LNCAP (cell line): ENCODE measurements at regions not wholly inside any gene's neighbourhood (a gene's known extent, or its start where the extent isn't known, plus 50 kb on each side); places are given as distances from the start of the nearest gene placed in this dataset.

Experiments used
- TF ChIP-seq, protein P1 (sequence below): fragments of 450-650 bp; IDR thresholded peaks from 2 replicates; pipeline ENCODE4 v1.5.1; 2017; ENCODE audit warnings: mild to moderate bottlenecking

DNA sequence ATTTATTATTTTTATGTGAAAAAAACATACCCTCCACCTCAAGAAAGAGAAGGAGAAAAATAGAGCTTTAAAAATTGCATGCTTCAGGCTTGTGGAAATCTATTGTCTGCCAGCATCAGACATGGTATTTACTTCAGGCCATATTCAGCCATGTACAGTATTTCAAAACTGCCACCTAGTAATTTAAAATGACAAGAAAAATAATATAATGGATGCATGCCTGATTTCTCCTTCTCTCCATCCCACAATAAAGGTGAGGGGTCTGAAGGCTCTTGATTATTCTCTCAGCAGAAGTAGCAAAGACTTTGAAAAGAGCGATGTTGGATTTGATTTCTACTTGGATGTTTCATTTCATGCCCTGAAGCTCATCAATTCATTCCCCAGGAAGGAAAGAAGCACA is 250.7 kb downstream of the TBC1D4 start:
- TF ChIP-seq, protein P1, sequence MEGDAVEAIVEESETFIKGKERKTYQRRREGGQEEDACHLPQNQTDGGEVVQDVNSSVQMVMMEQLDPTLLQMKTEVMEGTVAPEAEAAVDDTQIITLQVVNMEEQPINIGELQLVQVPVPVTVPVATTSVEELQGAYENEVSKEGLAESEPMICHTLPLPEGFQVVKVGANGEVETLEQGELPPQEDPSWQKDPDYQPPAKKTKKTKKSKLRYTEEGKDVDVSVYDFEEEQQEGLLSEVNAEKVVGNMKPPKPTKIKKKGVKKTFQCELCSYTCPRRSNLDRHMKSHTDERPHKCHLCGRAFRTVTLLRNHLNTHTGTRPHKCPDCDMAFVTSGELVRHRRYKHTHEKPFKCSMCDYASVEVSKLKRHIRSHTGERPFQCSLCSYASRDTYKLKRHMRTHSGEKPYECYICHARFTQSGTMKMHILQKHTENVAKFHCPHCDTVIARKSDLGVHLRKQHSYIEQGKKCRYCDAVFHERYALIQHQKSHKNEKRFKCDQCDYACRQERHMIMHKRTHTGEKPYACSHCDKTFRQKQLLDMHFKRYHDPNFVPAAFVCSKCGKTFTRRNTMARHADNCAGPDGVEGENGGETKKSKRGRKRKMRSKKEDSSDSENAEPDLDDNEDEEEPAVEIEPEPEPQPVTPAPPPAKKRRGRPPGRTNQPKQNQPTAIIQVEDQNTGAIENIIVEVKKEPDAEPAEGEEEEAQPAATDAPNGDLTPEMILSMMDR = no peak

DNA sequence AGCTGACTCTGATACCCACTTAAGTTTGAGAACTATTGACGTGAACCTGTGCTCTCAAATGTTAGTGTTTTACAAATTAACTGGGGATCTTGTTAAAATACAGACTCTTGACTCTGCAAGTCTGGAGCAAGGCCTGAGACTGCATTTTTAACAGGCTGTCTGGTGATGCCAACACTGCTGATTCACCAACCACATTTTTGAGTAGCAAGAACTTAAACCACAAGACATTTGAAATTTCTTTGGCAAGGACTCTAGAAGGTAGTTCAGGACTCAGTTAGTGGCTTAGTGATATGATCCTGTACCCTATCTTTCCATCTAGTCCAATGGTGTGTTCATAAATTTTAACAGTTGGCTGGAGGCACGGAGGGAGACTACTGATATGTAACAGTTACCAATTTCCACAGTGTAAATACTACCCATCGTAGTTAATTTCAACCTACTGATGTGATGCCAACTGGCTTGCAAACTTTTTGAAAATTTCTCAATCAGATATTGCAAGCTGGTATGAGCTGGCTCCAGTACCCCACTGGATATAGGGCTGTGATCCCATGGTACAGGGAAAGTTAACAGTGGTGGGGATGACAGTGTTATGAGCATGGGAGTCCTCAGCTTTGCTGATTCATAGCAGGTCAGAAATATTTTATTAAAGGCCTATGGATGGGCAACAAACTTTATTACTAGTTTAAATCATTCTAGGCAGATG is 255.1 kb downstream of the TBC1D4 start:
- TF ChIP-seq, protein P1 = no peak

DNA sequence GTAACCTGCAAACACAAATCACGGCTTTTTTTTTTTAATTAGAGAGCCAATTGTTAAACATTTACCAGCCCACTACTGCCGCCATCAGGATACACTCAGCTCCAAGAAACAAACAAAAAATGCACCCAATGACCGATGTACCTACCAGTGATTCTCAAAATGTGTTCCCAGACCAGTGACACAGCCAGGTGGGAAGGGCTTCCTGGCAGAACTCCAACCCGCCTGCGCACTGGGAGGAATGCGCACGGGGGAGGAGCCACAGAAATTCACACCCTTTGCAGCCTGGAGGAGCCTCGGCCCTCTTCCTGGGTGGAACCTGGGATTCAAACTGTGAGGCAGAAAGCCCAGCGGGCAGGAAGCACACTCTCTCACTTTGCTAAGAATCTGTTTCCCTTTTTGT is 255.9 kb downstream of the TBC1D4 start:
- TF ChIP-seq, protein P1 = no peak

DNA sequence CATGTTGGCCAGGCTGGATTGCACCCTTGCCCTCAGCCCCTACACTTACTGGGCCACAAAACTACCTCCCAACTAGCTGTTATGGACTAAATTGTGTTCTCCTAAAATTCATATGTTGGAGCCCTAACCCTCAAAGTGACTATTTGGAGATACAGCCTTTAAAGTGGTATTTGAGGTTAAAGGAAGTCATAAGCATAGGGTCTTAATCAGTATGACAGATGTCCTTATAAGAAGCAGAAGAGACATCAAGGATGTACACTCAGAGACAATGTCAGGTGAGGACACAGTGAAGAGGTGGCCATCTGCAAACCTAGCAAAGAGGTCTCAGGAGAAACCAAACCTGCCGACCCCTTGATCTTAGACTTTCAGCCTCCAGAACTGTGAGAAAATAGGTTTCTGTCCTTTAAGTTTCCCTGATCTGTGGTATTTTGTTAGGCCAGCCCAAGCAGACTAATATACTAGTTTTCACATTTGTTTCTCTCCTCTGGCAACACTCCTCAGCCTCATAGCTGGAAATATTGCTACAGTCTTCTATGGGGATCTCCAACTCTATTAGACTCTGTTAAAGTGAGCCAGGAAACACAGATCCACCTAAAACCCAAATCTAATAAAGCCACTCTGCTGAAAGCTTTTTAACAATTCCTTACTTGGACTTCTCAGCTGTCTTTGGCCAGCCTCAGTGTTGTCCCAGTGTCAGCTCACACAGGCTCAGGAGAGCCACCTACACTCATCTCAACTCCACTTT is 256.5 kb downstream of the TBC1D4 start:
- TF ChIP-seq, protein P1 = no peak

DNA sequence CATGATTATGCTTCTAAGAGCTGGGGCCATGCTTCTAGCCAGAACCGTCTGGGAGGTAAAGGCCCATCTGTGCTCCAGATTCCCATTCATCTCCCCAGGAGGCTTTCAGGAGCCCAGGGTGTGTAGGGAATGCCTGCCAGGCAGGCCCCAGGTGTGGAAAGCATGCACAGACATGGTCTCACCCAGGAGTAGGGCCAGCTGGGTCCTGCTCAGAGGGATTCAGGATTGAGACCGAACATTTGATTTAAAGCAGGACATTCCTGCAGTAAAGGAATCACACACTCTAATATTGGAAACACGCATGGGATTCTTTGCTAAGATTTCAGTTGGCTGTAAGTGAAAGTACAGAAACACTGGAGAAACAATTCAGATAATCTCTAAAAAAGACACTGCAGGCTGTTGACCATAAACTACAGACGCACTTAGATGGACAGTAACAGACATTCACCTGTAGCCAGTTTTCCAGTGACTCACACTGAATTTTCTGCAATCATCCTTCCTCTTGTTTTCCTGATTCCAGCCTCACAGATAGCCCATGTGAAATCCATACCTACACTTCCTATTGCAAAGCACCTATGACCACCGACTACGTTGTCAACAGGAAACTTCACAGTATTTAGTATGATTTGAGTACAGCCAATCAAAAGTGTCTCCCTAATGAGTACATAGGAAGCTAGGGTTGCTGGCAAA is 257.8 kb downstream of the TBC1D4 start:
- TF ChIP-seq, protein P1 = no peak

DNA sequence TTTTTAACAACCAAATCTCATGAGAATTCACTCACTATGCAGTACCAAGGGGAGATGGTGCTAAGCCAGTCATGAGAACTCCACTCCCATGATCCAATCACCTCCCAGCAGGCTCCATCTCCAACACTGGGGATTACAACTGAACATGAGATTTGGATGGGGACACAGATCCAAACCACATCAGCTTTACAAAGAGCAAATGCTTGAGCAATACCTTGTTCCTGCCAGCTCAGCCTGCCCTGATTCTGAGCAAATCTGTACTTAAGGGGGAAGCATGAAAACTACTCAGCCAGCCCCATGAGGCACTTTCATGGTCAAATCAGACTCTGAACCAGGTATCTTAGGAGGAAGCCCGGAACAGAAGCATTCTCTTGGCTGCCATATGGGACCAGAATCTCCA is 259.9 kb downstream of the TBC1D4 start:
- TF ChIP-seq, protein P1 = no peak

DNA sequence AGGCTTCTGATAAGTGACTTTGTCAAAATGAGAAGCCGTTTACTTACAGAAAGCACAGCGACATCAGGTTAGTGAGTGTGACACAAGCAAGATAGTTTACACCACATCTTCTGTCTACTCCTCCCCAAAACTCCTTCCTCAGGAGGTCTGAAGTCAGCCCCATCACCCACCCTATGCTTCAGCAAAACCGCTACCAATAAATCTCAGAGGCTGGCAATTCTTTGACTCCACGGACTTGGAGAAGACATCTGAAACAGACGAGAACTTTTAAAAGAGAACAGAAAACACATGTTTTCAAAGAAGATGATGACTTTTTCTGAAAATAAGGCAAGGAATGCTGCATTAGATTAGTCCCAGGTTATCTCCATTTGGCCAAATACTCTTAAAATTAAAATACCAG is 261.1 kb downstream of the TBC1D4 start:
- TF ChIP-seq, protein P1 = no peak
